ENCODE measurements at regions not wholly inside any gene's neighbourhood (a gene's known extent, or its start where the extent isn't known, plus 50 kb on each side); places are given as distances from the start of the nearest gene placed in this dataset.

GRCh38 chr7:142431491-142431890 lies 173.6 kb upstream of the PRSS58 start:
- peaks cover 56% of the 10 kb centered on the region for H3K4me1 Mint-ChIP-seq (ENCODE audit: low read depth)
- no peaks in the 10 kb centered on the region for H3K36me3 Mint-ChIP-seq (ENCODE audit: low read depth)
- no peaks in the 10 kb centered on the region for H3K9me3 Mint-ChIP-seq
- H3K27ac Mint-ChIP-seq: no peak overlapping the region
- no peaks in the 10 kb centered on the region for H3K27me3 Mint-ChIP-seq
- no peak overlapping the region for H3K4me3 Mint-ChIP-seq
- no peak for DNase-seq

GRCh38 chr7:142428094-142428493 lies 170.2 kb upstream of the PRSS58 start:
- no peak overlapping the region for H3K4me3 Mint-ChIP-seq
- H3K36me3 Mint-ChIP-seq (ENCODE audit: low read depth): no peaks in the 10 kb centered on the region
- no peak for DNase-seq
- no peaks in the 10 kb centered on the region for H3K9me3 Mint-ChIP-seq
- peaks cover 35% of the 10 kb centered on the region for H3K4me1 Mint-ChIP-seq (ENCODE audit: low read depth)
- peaks cover 3% of the 10 kb centered on the region for H3K27me3 Mint-ChIP-seq
- H3K27ac Mint-ChIP-seq: peak overlapping the region; percentile 55

- H3K9me3 Mint-ChIP-seq: no peaks in the 10 kb centered on the region
- H3K27me3 Mint-ChIP-seq: peaks cover 3% of the 10 kb centered on the region
- no peak for DNase-seq
- no peaks in the 10 kb centered on the region for H3K36me3 Mint-ChIP-seq (ENCODE audit: low read depth)
- no peak overlapping the region for H3K4me3 Mint-ChIP-seq
- H3K4me1 Mint-ChIP-seq (ENCODE audit: low read depth): peaks cover 33% of the 10 kb centered on the region
- H3K27ac Mint-ChIP-seq: no peak overlapping the region
Measured at GRCh38 chr7:142425281-142425680, 167.4 kb upstream of the PRSS58 start.

GRCh38 chr7:142422621-142423020 lies 164.8 kb upstream of the PRSS58 start:
- Mint-ChIP-seq H3K9me3 (no peaks in the 10 kb centered on the region), H3K27me3 (peaks cover 3% of the 10 kb centered on the region), H3K27ac (no peak overlapping the region), H3K36me3 (ENCODE audit: low read depth) (no peaks in the 10 kb centered on the region), H3K4me1 (ENCODE audit: low read depth) (peaks cover 13% of the 10 kb centered on the region), H3K4me3 (no peak overlapping the region)
- no peak for DNase-seq

- Mint-ChIP-seq H3K36me3 (ENCODE audit: low read depth) (no peaks in the 10 kb centered on the region), H3K4me3 (no peak overlapping the region), H3K4me1 (ENCODE audit: low read depth) (peaks cover 7% of the 10 kb centered on the region), H3K27me3 (peaks cover 3% of the 10 kb centered on the region), H3K27ac (no peak overlapping the region), H3K9me3 (no peaks in the 10 kb centered on the region)
- no peak for DNase-seq
Measured at GRCh38 chr7:142420554-142421362, 162.9 kb upstream of the PRSS58 start.

- Mint-ChIP-seq H3K4me3 (no peak overlapping the region), H3K27ac (no peak overlapping the region), H3K36me3 (ENCODE audit: low read depth) (no peaks in the 10 kb centered on the region), H3K27me3 (no peaks in the 10 kb centered on the region), H3K9me3 (no peaks in the 10 kb centered on the region), H3K4me1 (ENCODE audit: low read depth) (peaks cover 4% of the 10 kb centered on the region)
- DNase-seq: no peak
Measured at GRCh38 chr7:142418326-142418725, 160.5 kb upstream of the PRSS58 start.

GRCh38 chr7:142414915-142415314 lies 157.1 kb upstream of the PRSS58 start:
- peaks cover 4% of the 10 kb centered on the region for H3K4me1 Mint-ChIP-seq (ENCODE audit: low read depth)
- H3K27ac Mint-ChIP-seq: no peak overlapping the region
- no peak overlapping the region for H3K4me3 Mint-ChIP-seq
- H3K9me3 Mint-ChIP-seq: no peaks in the 10 kb centered on the region
- H3K36me3 Mint-ChIP-seq (ENCODE audit: low read depth): no peaks in the 10 kb centered on the region
- DNase-seq: no peak
- H3K27me3 Mint-ChIP-seq: no peaks in the 10 kb centered on the region

GRCh38 chr7:142414135-142414534 lies 156.3 kb upstream of the PRSS58 start:
- no peaks in the 10 kb centered on the region for H3K27me3 Mint-ChIP-seq
- no peaks in the 10 kb centered on the region for H3K9me3 Mint-ChIP-seq
- H3K27ac Mint-ChIP-seq: no peak overlapping the region
- H3K4me1 Mint-ChIP-seq (ENCODE audit: low read depth): peaks cover 4% of the 10 kb centered on the region
- no peak overlapping the region for H3K4me3 Mint-ChIP-seq
- DNase-seq: no peak
- no peaks in the 10 kb centered on the region for H3K36me3 Mint-ChIP-seq (ENCODE audit: low read depth)

- H3K4me1 Mint-ChIP-seq (ENCODE audit: low read depth): peaks cover 4% of the 10 kb centered on the region
- peak overlapping the region; percentile 22 for H3K27ac Mint-ChIP-seq
- no peaks in the 10 kb centered on the region for H3K36me3 Mint-ChIP-seq (ENCODE audit: low read depth)
- DNase-seq: no peak
- H3K27me3 Mint-ChIP-seq: no peaks in the 10 kb centered on the region
- no peaks in the 10 kb centered on the region for H3K9me3 Mint-ChIP-seq
- no peak overlapping the region for H3K4me3 Mint-ChIP-seq
Measured at GRCh38 chr7:142413280-142414000, 155.6 kb upstream of the PRSS58 start.

GRCh38 chr7:142412551-142413193 lies 154.8 kb upstream of the PRSS58 start:
- Mint-ChIP-seq H3K27me3 (no peaks in the 10 kb centered on the region), H3K4me3 (no peak overlapping the region), H3K4me1 (ENCODE audit: low read depth) (peaks cover 2% of the 10 kb centered on the region), H3K27ac (no peak overlapping the region), H3K9me3 (no peaks in the 10 kb centered on the region), H3K36me3 (ENCODE audit: low read depth) (no peaks in the 10 kb centered on the region)
- no peak for DNase-seq

- no peaks in the 10 kb centered on the region for H3K36me3 Mint-ChIP-seq (ENCODE audit: low read depth)
- H3K27me3 Mint-ChIP-seq: no peaks in the 10 kb centered on the region
- H3K4me1 Mint-ChIP-seq (ENCODE audit: low read depth): peaks cover 2% of the 10 kb centered on the region
- H3K9me3 Mint-ChIP-seq: no peaks in the 10 kb centered on the region
- DNase-seq: no peak
- no peak overlapping the region for H3K27ac Mint-ChIP-seq
- H3K4me3 Mint-ChIP-seq: no peak overlapping the region
Measured at GRCh38 chr7:142409471-142409870, 151.6 kb upstream of the PRSS58 start.

GRCh38 chr7:142408794-142409193 lies 150.9 kb upstream of the PRSS58 start:
- DNase-seq: no peak
- H3K4me3 Mint-ChIP-seq: no peak overlapping the region
- no peaks in the 10 kb centered on the region for H3K27me3 Mint-ChIP-seq
- H3K27ac Mint-ChIP-seq: no peak overlapping the region
- H3K36me3 Mint-ChIP-seq (ENCODE audit: low read depth): no peaks in the 10 kb centered on the region
- peaks cover 2% of the 10 kb centered on the region for H3K4me1 Mint-ChIP-seq (ENCODE audit: low read depth)
- H3K9me3 Mint-ChIP-seq: no peaks in the 10 kb centered on the region

GRCh38 chr7:142407939-142408570 lies 150.2 kb upstream of the PRSS58 start:
- Mint-ChIP-seq H3K4me1 (ENCODE audit: low read depth) (peaks cover 2% of the 10 kb centered on the region), H3K36me3 (ENCODE audit: low read depth) (no peaks in the 10 kb centered on the region), H3K9me3 (no peaks in the 10 kb centered on the region), H3K27ac (no peak overlapping the region), H3K27me3 (no peaks in the 10 kb centered on the region), H3K4me3 (no peak overlapping the region)
- DNase-seq: no peak

- Mint-ChIP-seq H3K36me3 (ENCODE audit: low read depth) (no peaks in the 10 kb centered on the region), H3K4me3 (no peak overlapping the region), H3K4me1 (ENCODE audit: low read depth) (no peaks in the 10 kb centered on the region), H3K27ac (no peak overlapping the region), H3K27me3 (no peaks in the 10 kb centered on the region), H3K9me3 (no peaks in the 10 kb centered on the region)
- no peak for DNase-seq
Measured at GRCh38 chr7:142405122-142405765, 147.4 kb upstream of the PRSS58 start.
